ENCODE measurements at regions not wholly inside any gene's neighbourhood (a gene's known extent, or its start where the extent isn't known, plus 50 kb on each side); places are given as distances from the start of the nearest gene placed in this dataset.

- in situ Hi-C loops (cut with HindIII; ENCODE audit: extremely low pct_ligation_motif_present, low pct_unique_long_range_greater_than_20kb) = no loop called here
- POLR2A ChIA-PET = interaction anchor here (1.6 kb wide), 1 partner anchor 9 kb away, joined by 6 read pairs; no protein-coding TSS in a partner anchor
- no TSS peak for BruUV-seq (replicated peaks)
These were observed 120.5 kb downstream of the ZNF280B start for GRCh38 chr22:22388090-22388489.

More at GRCh38 chr22:22388090-22388489, 120.5 kb downstream of the ZNF280B start:
- H3K4me2 ChIP-seq (ENCODE audit: low read depth, low read length) = no peak overlapping the region
- H2AFZ ChIP-seq (ENCODE audit: low read length) = no peak overlapping the region
- DNase-seq (ENCODE audit: low spot score) = no peak
- H3K36me3 ChIP-seq (replicated peaks in 1 of 2; ENCODE audit: control insufficient read depth in 1 of 2, insufficient read depth in 2 of 2, low read length in 2 of 2) = no peaks in the 10 kb centered on the region
- H3K4me1 ChIP-seq (ENCODE audit: insufficient read depth, low read length) = peaks cover 37% of the 10 kb centered on the region
- CTCF ChIA-PET (ENCODE audit: low intra/inter-chr PET ratio, low total read pairs) = no interaction called here
- H3K27ac ChIP-seq (ENCODE audit: extremely low read length, insufficient read depth, low read length) = peak overlapping the region; percentile 86
- peaks cover 0 to 1% of the 10 kb centered on the region in 2 experiments; a peak in 1 of 5 replicates for H3K27me3 ChIP-seq (ENCODE audit: control insufficient read depth in 1 of 2, insufficient read depth in 2 of 2, low read length in 2 of 2)
- 92% methylated on average over 5 of the region's 5 CpGs for WGBS (ENCODE audit: low lambda C conversion rate)
- intact Hi-C loops (cut with micrococcal nuclease; ENCODE audit: unreplicated experiment) = no loop called here
- peaks cover 10% of the 10 kb centered on the region for H3K9me3 ChIP-seq (ENCODE audit: low read length)
- no peak overlapping the region for H3K4me3 ChIP-seq (replicated peaks in 1 of 3; ENCODE audit: insufficient read depth in 1 of 3, low read depth in 2 of 3, low read length in 3 of 3)
- no peak overlapping the region for H3K9ac ChIP-seq (ENCODE audit: insufficient read depth, low read depth, low read length)
- no peak for FAIRE-seq
- H3K79me2 ChIP-seq (ENCODE audit: insufficient read depth, low read length) = no peaks in the 10 kb centered on the region
- H4K20me1 ChIP-seq (ENCODE audit: insufficient read depth, low read length) = no peaks in the 10 kb centered on the region
- ATAC-seq = no peak
- 0 out of 2 replicates have a peak, but pooled peaks have one; percentile 18 for TF ChIP-seq ARID4A (CRISPR knock-in tag; IDR thresholded peaks at IDR 0.05; ENCODE audit: borderline replicate concordance)
- TF ChIP-seq FOXC1 (CRISPR knock-in tag; IDR thresholded peaks at IDR 0.05; ENCODE audit: borderline replicate concordance) = 0 out of 2 replicates have a peak, but pooled peaks have one; percentile 44
- TF ChIP-seq AFF4 (CRISPR knock-in tag; IDR thresholded peaks at IDR 0.05) = no peak
- TF ChIP-seq NCOA1 (CRISPR knock-in tag; IDR thresholded peaks at IDR 0.05) = 0 out of 2 replicates have a peak, but pooled peaks have one; percentile 39
- no peak for TF ChIP-seq CCDC6 (CRISPR knock-in tag; IDR thresholded peaks at IDR 0.05)
- TF ChIP-seq FUBP1 (CRISPR knock-in tag; IDR thresholded peaks at IDR 0.05; ENCODE audit: borderline replicate concordance) = no peak
- 0 out of 2 replicates have a peak, but pooled peaks have one; percentile 20 for TF ChIP-seq ZBTB39 (CRISPR knock-in tag; IDR thresholded peaks at IDR 0.05)

Measured in HepG2 (cell line).